Mucosa of rectum (tissue), 2 donors: ENCODE measurements at regions not wholly inside any gene's neighbourhood (a gene's known extent, or its start where the extent isn't known, plus 50 kb on each side); places are given as distances from the start of the nearest gene placed in this dataset.
"Not testable (repeated sequence)": the region's sequence is repeated elsewhere in the genome, so short reads cannot be mapped to it uniquely, and the experiment has no call there.

Experiments
- H3K27ac ChIP-seq, 2 donors: one replicate each; pipeline ENCODE4 v1.7.0; 2013; ENCODE audit warnings: inconsistent platforms in 2 of 2, low read depth in 2 of 2, low read length in 2 of 2
- H3K27me3 ChIP-seq, 2 donors: one replicate each; pipeline ENCODE4 v1.7.0; 2013; ENCODE audit warnings: low read length in 2 of 2; ENCODE audit not compliant: control insufficient read depth in 2 of 2, insufficient read depth in 2 of 2
- H3K36me3 ChIP-seq, 2 donors: one replicate each; pipeline ENCODE4 v1.7.0; 2013; ENCODE audit warnings: low read length in 2 of 2; ENCODE audit not compliant: control insufficient read depth in 2 of 2, insufficient read depth in 2 of 2
- H3K4me1 ChIP-seq, 2 donors: one replicate each; pipeline ENCODE4 v1.7.0; 2013; ENCODE audit warnings: low read length in 2 of 2, mild to moderate bottlenecking in 1 of 2; ENCODE audit not compliant: control insufficient read depth in 2 of 2, insufficient read depth in 2 of 2
- H3K4me3 ChIP-seq, 2 donors: one replicate each; pipeline ENCODE4 v1.7.0; 2013; ENCODE audit warnings: low read length in 2 of 2
- H3K9ac ChIP-seq, 2 donors: one replicate each; pipeline ENCODE4 v1.7.0; 2013; ENCODE audit warnings: low read length in 2 of 2, low read depth in 1 of 2, mild to moderate bottlenecking in 1 of 2
- H3K9me3 ChIP-seq, 2 donors: one replicate each; pipeline ENCODE4 v1.7.0; 2013; ENCODE audit warnings: low read length in 2 of 2; ENCODE audit not compliant: control insufficient read depth in 2 of 2
- donor health status: healthy.
- donor health status: Normal muscosa, but diverticular disease.

- Histone ChIP-seq H3K36me3 (no peaks in the 10 kb centered on the region), H3K9me3 (peaks cover 0 to 7% of the 10 kb centered on the region in 2 donors), H3K9ac (no peak overlapping the region), H3K27me3 (no peaks in the 10 kb centered on the region), H3K27ac (no peak overlapping the region), H3K4me3 (no peak overlapping the region), H3K4me1 (no peaks in the 10 kb centered on the region)
Measured at GRCh38 chr6:40879169-40879568, 159.9 kb downstream of the UNC5CL start.

GRCh38 chr6:40877362-40877761, 161.7 kb downstream of the UNC5CL start:
- Histone ChIP-seq H3K27ac (no peak overlapping the region), H3K36me3 (no peaks in the 10 kb centered on the region), H3K9ac (no peak overlapping the region), H3K4me1 (no peaks in the 10 kb centered on the region), H3K27me3 (no peaks in the 10 kb centered on the region), H3K4me3 (no peak overlapping the region), H3K9me3 (peaks cover 0 to 7% of the 10 kb centered on the region in 2 donors)

- Histone ChIP-seq H3K9me3 (peaks cover 0 to 7% of the 10 kb centered on the region in 2 donors), H3K4me3 (no peak overlapping the region), H3K27ac (no peak overlapping the region), H3K27me3 (no peaks in the 10 kb centered on the region), H3K9ac (no peak overlapping the region), H3K4me1 (no peaks in the 10 kb centered on the region), H3K36me3 (no peaks in the 10 kb centered on the region)
Measured at GRCh38 chr6:40876336-40876735, 162.7 kb downstream of the UNC5CL start.

- Histone ChIP-seq H3K4me1 (no peaks in the 10 kb centered on the region), H3K27me3 (no peaks in the 10 kb centered on the region), H3K36me3 (no peaks in the 10 kb centered on the region), H3K9ac (no peak overlapping the region), H3K4me3 (no peak overlapping the region), H3K27ac (no peak overlapping the region), H3K9me3 (peaks cover 0 to 7% of the 10 kb centered on the region in 2 donors)
Measured at GRCh38 chr6:40874495-40874894, 164.5 kb downstream of the UNC5CL start.

GRCh38 chr6:40871424-40871823, 167.6 kb downstream of the UNC5CL start:
- Histone ChIP-seq H3K27ac (no peak overlapping the region), H3K9ac (no peak overlapping the region), H3K27me3 (no peaks in the 10 kb centered on the region), H3K4me1 (no peaks in the 10 kb centered on the region), H3K4me3 (no peak overlapping the region), H3K36me3 (no peaks in the 10 kb centered on the region), H3K9me3 (no peaks in the 10 kb centered on the region)

- not testable (repeated sequence) for H3K27ac ChIP-seq, H3K4me3 ChIP-seq, H3K36me3 ChIP-seq, H3K9me3 ChIP-seq, H3K9ac ChIP-seq, H3K4me1 ChIP-seq, H3K27me3 ChIP-seq
Measured at GRCh38 chr6:40868089-40868865, 170.7 kb downstream of the UNC5CL start.

- H3K9me3 ChIP-seq, H3K4me1 ChIP-seq, H3K27me3 ChIP-seq, H3K4me3 ChIP-seq, H3K27ac ChIP-seq, H3K36me3 ChIP-seq, H3K9ac ChIP-seq: not testable (repeated sequence)
Measured at GRCh38 chr6:40867527-40867926, 171.5 kb downstream of the UNC5CL start.

GRCh38 chr6:40865259-40865658, 173.8 kb downstream of the UNC5CL start:
- not testable (repeated sequence) for H3K9ac ChIP-seq, H3K9me3 ChIP-seq, H3K36me3 ChIP-seq, H3K4me1 ChIP-seq, H3K27ac ChIP-seq, H3K4me3 ChIP-seq, H3K27me3 ChIP-seq

- Histone ChIP-seq H3K36me3 (no peaks in the 10 kb centered on the region), H3K4me1 (no peaks in the 10 kb centered on the region), H3K9ac (no peak overlapping the region), H3K27ac (no peak overlapping the region), H3K27me3 (peaks cover 0 to 6% of the 10 kb centered on the region in 2 donors), H3K4me3 (no peak overlapping the region), H3K9me3 (no peaks in the 10 kb centered on the region)
Measured at GRCh38 chr6:40860443-40860842, 178.6 kb downstream of the UNC5CL start.

GRCh38 chr6:40856271-40856670, 182.8 kb downstream of the UNC5CL start:
- H3K27me3 ChIP-seq: peaks cover 0 to 8% of the 10 kb centered on the region in 2 donors
- H3K27ac ChIP-seq: no peak overlapping the region
- H3K9me3 ChIP-seq: no peaks in the 10 kb centered on the region
- no peaks in the 10 kb centered on the region for H3K36me3 ChIP-seq
- H3K4me3 ChIP-seq: no peak overlapping the region
- no peak overlapping the region for H3K9ac ChIP-seq
- no peaks in the 10 kb centered on the region for H3K4me1 ChIP-seq
